Astrocyte of the cerebellum (primary cell): ENCODE measurements at regions not wholly inside any gene's neighbourhood (a gene's known extent, or its start where the extent isn't known, plus 50 kb on each side); places are given as distances from the start of the nearest gene placed in this dataset.
"Not testable (repeated sequence)": the region's sequence is repeated elsewhere in the genome, so short reads cannot be mapped to it uniquely, and the experiment has no call there.

ENCODE experiments used
- DNase-seq: peaks from one replicate; pipeline ENCODE4 v3.0.0-alpha.2; 2011; ENCODE audit warnings: low read depth
- H3K4me3 ChIP-seq: 2 replicates; pipeline ENCODE4 v1.5.1; 2011; ENCODE audit warnings: mild to moderate bottlenecking, low read depth, low read length, moderate library complexity
- CTCF ChIP-seq: IDR thresholded peaks from 2 replicates; pipeline ENCODE4 v1.5.1; 2012; ENCODE audit warnings: low read length, low read depth, moderate library complexity, mild to moderate bottlenecking; ENCODE audit errors: missing control alignments
- in situ Hi-C: cut with HindIII; loops from 2 replicates; pipeline ENCODE4 v1.10.0; 2017; ENCODE audit warnings: low sequenced_read_pairs

- in situ Hi-C loops, result no loop called here
- no peak for DNase-seq
- TF ChIP-seq CTCF, result no peak
- H3K4me3 ChIP-seq, result no peak overlapping the region
Observed at GRCh38 chr11:87639753-87640364, 535.4 kb downstream of the RAB38 start.

- no peak overlapping the region for H3K4me3 ChIP-seq
- TF ChIP-seq CTCF, result no peak
- in situ Hi-C loops, result no loop called here
- DNase-seq, result no peak
Observed at GRCh38 chr11:87635001-87635400, 540.2 kb downstream of the RAB38 start.

- no peak overlapping the region for H3K4me3 ChIP-seq
- in situ Hi-C loops, result no loop called here
- DNase-seq, result no peak
- TF ChIP-seq CTCF, result no peak
Observed at GRCh38 chr11:87634331-87634730, 540.9 kb downstream of the RAB38 start.

GRCh38 chr11:87628957-87629356 lies 546.3 kb downstream of the RAB38 start:
- H3K4me3 ChIP-seq, result no peak overlapping the region
- no peak for TF ChIP-seq CTCF
- no peak for DNase-seq
- in situ Hi-C loops, result no loop called here

GRCh38 chr11:87628026-87628580 lies 547.1 kb downstream of the RAB38 start:
- no peak for TF ChIP-seq CTCF
- in situ Hi-C loops, result no loop called here
- H3K4me3 ChIP-seq, result no peak overlapping the region
- DNase-seq, result no peak

- in situ Hi-C loops, DNase-seq, H3K4me3 ChIP-seq: not testable (repeated sequence)
Observed at GRCh38 chr11:87623531-87624365, 551.5 kb downstream of the RAB38 start.

GRCh38 chr11:87616511-87616910 lies 558.7 kb downstream of the RAB38 start:
- DNase-seq, result no peak
- in situ Hi-C loops, result no loop called here
- H3K4me3 ChIP-seq, result no peak overlapping the region
- no peak for TF ChIP-seq CTCF
